HepG2 (cell line): ENCODE measurements at regions not wholly inside any gene's neighbourhood (a gene's known extent, or its start where the extent isn't known, plus 50 kb on each side); places are given as distances from the start of the nearest gene placed in this dataset.

Experiments used
- ATAC-seq: fragments of 200-7000 bp; cut with Tn5 transposase; 3 replicates; pipeline ENCODE4 v1.9.1; 2020; ENCODE audit warnings: mild to moderate bottlenecking, moderate library complexity
- BruUV-seq: library from RNA; stranded (reverse); fragments of 400-500 nt; replicated peaks from 2 replicates; lab custom pipeline; 2021; lab: Mats Ljungman, UMichigan
- CTCF ChIA-PET: fragments of 300-600 bp; formaldehyde crosslinking; extraction: SDS; loops from one replicate; lab custom pipeline; 2021; ENCODE audit warnings: low total read pairs, inconsistent platforms, low intra/inter-chr PET ratio; lab: Yijun Ruan, JAX
- POLR2A ChIA-PET: fragments of 350-600 bp; sonication (Branson Sonifier 250); formaldehyde crosslinking; loops from one replicate; lab custom pipeline; 2020; ENCODE audit warnings: antibody characterized with exemption, inconsistent platforms; lab: Yijun Ruan, JAX
- DNase-seq: peaks from one replicate; pipeline ENCODE4 v3.0.0-alpha.2; 2015; ENCODE audit warnings: low spot score
- FAIRE-seq: peaks from 3 replicates; lab custom pipeline; 2011; peaks lifted over from hg19 to GRCh38; lab: Jason Lieb, UNC
- H2AFZ ChIP-seq: one replicate; pipeline ENCODE4 v1.6.1; 2011; ENCODE audit warnings: low read length, inconsistent platforms
- H3K27ac ChIP-seq: fragments of 300-600 bp; 3 replicates; pipeline ENCODE4 v1.8.0; 2011; ENCODE audit warnings: mixed run types, mild to moderate bottlenecking, mixed read lengths, low read length, inconsistent platforms; ENCODE audit not compliant: insufficient read depth; ENCODE audit errors: extremely low read length
- H3K27me3 ChIP-seq, 2 experiments: fragments of 200-600 bp in 1 of 2; 2 replicates in 1 of 2; 3 replicates in 1 of 2; pipeline versions ENCODE4 v1.6.0 to v1.8.0; 2011; ENCODE audit warnings: low read length in 2 of 2, mild to moderate bottlenecking in 2 of 2, moderate library complexity in 2 of 2, inconsistent platforms in 1 of 2; ENCODE audit not compliant: insufficient read depth in 2 of 2, control insufficient read depth in 1 of 2
- H3K36me3 ChIP-seq, 2 experiments: fragments of 200-600 bp in 1 of 2; replicated peaks in 1 of 2; 2 replicates in 1 of 2; 3 replicates in 1 of 2; pipeline versions ENCODE4 v1.5.1 to v1.8.0; 2011; ENCODE audit warnings: low read length in 2 of 2, inconsistent platforms in 1 of 2; ENCODE audit not compliant: insufficient read depth in 2 of 2, control insufficient read depth in 1 of 2
- H3K4me1 ChIP-seq: 2 replicates; pipeline ENCODE4 v1.5.1; 2012; ENCODE audit warnings: low read length, inconsistent platforms; ENCODE audit not compliant: insufficient read depth
- H3K4me2 ChIP-seq: 2 replicates; pipeline ENCODE4 v1.6.0; 2011; ENCODE audit warnings: low read depth, low read length, inconsistent platforms
- H3K4me3 ChIP-seq, 3 experiments: fragments of 200-600 bp in 1 of 3; sonication (generic), shearing (Covaris generic) in 1 of 3; replicated peaks in 1 of 3; 2 replicates each; pipeline ENCODE4 v1.5.1; 2011 to 2016; ENCODE audit warnings: low read length in 3 of 3, inconsistent platforms in 2 of 3, low read depth in 2 of 3, mild to moderate bottlenecking in 2 of 3, control low read depth in 1 of 3, mixed read lengths in 1 of 3; ENCODE audit not compliant: insufficient read depth in 1 of 3
- H3K79me2 ChIP-seq: one replicate; pipeline ENCODE4 v1.6.1; 2011; ENCODE audit warnings: low read length, inconsistent platforms; ENCODE audit not compliant: insufficient read depth
- H3K9ac ChIP-seq: 2 replicates; pipeline ENCODE4 v1.6.0; 2011; ENCODE audit warnings: mild to moderate bottlenecking, low read depth, low read length, inconsistent platforms; ENCODE audit not compliant: insufficient read depth
- H3K9me3 ChIP-seq: 2 replicates; pipeline ENCODE4 v1.5.1; 2012; ENCODE audit warnings: mild to moderate bottlenecking, low read length
- H4K20me1 ChIP-seq: 2 replicates; pipeline ENCODE4 v1.6.0; 2011; ENCODE audit warnings: inconsistent platforms, mild to moderate bottlenecking, low read length, moderate library complexity; ENCODE audit not compliant: insufficient read depth
- EZH2 ChIP-seq: conservative IDR thresholded peaks from 2 replicates; pipeline ENCODE4 v1.6.1; 2012; ENCODE audit warnings: mild to moderate bottlenecking, low read depth, low read length, moderate library complexity
- FIP1L1 ChIP-seq: fragments of 200-400 bp; formaldehyde crosslinking; IDR thresholded peaks from 2 replicates; pipeline ENCODE4 v1.6.1; 2018; ENCODE audit warnings: low read depth, mild to moderate bottlenecking, low read length, moderate library complexity, borderline replicate concordance; ENCODE audit not compliant: insufficient read depth
- GMEB2 ChIP-seq: IDR thresholded peaks from 2 replicates; pipeline ENCODE4 v1.6.1; 2016; ENCODE audit warnings: missing biosample characterization, missing genetic modification reagents, low read depth
- HCFC1 ChIP-seq: fragments of 150-350 bp; IDR thresholded peaks from 2 replicates; pipeline ENCODE4 v1.6.1; 2014; ENCODE audit warnings: low read depth, low read length
- KDM3A ChIP-seq: IDR thresholded peaks from 2 replicates; pipeline ENCODE4 v1.6.1; 2018; ENCODE audit warnings: low read depth, missing compliant biosample characterization
- PRPF4 ChIP-seq: fragments of 200-400 bp; formaldehyde crosslinking; IDR thresholded peaks from 2 replicates; pipeline ENCODE4 v1.6.1; 2016; ENCODE audit warnings: low read length, low read depth; ENCODE audit not compliant: poor library complexity, severe bottlenecking
- ZBTB25 ChIP-seq: IDR thresholded peaks from 2 replicates; pipeline ENCODE4 v1.6.1; 2018; ENCODE audit warnings: missing genetic modification reagents
- ZKSCAN5 ChIP-seq: sonication (generic); formaldehyde crosslinking; IDR thresholded peaks from 2 replicates; pipeline ENCODE4 v1.5.1; 2020; ENCODE audit warnings: mild to moderate bottlenecking, missing genetic modification reagents
- ZMAT5 ChIP-seq: sonication (generic); formaldehyde crosslinking; IDR thresholded peaks from 2 replicates; pipeline ENCODE4 v1.5.0; 2020; ENCODE audit warnings: mild to moderate bottlenecking, low read depth, missing genetic modification reagents, borderline replicate concordance
- ZNF343 ChIP-seq: sonication (generic); formaldehyde crosslinking; IDR thresholded peaks from 2 replicates; pipeline ENCODE4 v1.4.0; 2020; ENCODE audit warnings: mild to moderate bottlenecking, missing genetic modification reagents
- ZNF468 ChIP-seq: sonication (generic); formaldehyde crosslinking; IDR thresholded peaks from 2 replicates; pipeline ENCODE4 v1.8.0; 2022; ENCODE audit warnings: mild to moderate bottlenecking, moderate library complexity, missing genetic modification reagents
- ZNF709 ChIP-seq: sonication (generic); formaldehyde crosslinking; IDR thresholded peaks from 2 replicates; pipeline ENCODE4 v1.5.0; 2020; ENCODE audit warnings: mild to moderate bottlenecking, missing genetic modification reagents
- WGBS: methylation state at CpG from one replicate; pipeline ENCODE4 v1.1.6; 2017; ENCODE audit warnings: low lambda C conversion rate; 5-methylcytosine and 5-hydroxymethylcytosine counted together
- in situ Hi-C: cut with HindIII; loops from 2 replicates; pipeline ENCODE4 v1.10.0; 2017; ENCODE audit warnings: low pct_unique_long_range_greater_than_20kb; ENCODE audit not compliant: extremely low pct_ligation_motif_present
- intact Hi-C: fragments of 100-400 bp; cut with micrococcal nuclease; formaldehyde crosslinking; loops from one replicate; pipeline ENCODE4 v1.10.0; 2022; ENCODE audit not compliant: unreplicated experiment

GRCh38 chr5:175386526-175386925 is 57.5 kb downstream of the DRD1 start:
- DNase-seq = no peak
- Histone ChIP-seq H3K36me3 (no peaks in the 10 kb centered on the region), H3K79me2 (no peaks in the 10 kb centered on the region), H3K9ac (no peak overlapping the region), H3K4me2 (no peak overlapping the region), H3K27me3 (no peaks in the 10 kb centered on the region; a peak in 1 of 5 replicates), H3K27ac (no peak overlapping the region), H2AFZ (no peak overlapping the region), H3K4me1 (no peaks in the 10 kb centered on the region), H4K20me1 (no peaks in the 10 kb centered on the region), H3K4me3 (no peak overlapping the region), H3K9me3 (no peaks in the 10 kb centered on the region)
- 0% methylated on average over 2 of the region's 2 CpGs for WGBS
- intact Hi-C loops (no loop called here), in situ Hi-C loops (no loop called here)
- ChIA-PET CTCF (no interaction called here), POLR2A (no interaction called here)
- no peak for TF ChIP-seq ZKSCAN5
- no peak for TF ChIP-seq ZMAT5 (CRISPR knock-in tag)
- no peak for TF ChIP-seq FIP1L1
- no peak for TF ChIP-seq EZH2
- TF ChIP-seq PRPF4 = no peak
- no peak for TF ChIP-seq ZNF709 (CRISPR knock-in tag)
- TF ChIP-seq ZNF343 (CRISPR knock-in tag) = no peak
- no peak for TF ChIP-seq HCFC1
- no peak for TF ChIP-seq GMEB2 (CRISPR knock-in tag)
- TF ChIP-seq ZNF468 = no peak
- TF ChIP-seq KDM3A (CRISPR knock-in tag) = no peak
- TF ChIP-seq ZBTB25 (CRISPR knock-in tag) = no peak
- FAIRE-seq = no peak
- BruUV-seq = no TSS peak
- no peak for ATAC-seq
